ENCODE measurements at regions not wholly inside any gene's neighbourhood (a gene's known extent, or its start where the extent isn't known, plus 50 kb on each side); places are given as distances from the start of the nearest gene placed in this dataset.
"Not testable (repeated sequence)": the region's sequence is repeated elsewhere in the genome, so short reads cannot be mapped to it uniquely, and the experiment has no call there.

DNA sequence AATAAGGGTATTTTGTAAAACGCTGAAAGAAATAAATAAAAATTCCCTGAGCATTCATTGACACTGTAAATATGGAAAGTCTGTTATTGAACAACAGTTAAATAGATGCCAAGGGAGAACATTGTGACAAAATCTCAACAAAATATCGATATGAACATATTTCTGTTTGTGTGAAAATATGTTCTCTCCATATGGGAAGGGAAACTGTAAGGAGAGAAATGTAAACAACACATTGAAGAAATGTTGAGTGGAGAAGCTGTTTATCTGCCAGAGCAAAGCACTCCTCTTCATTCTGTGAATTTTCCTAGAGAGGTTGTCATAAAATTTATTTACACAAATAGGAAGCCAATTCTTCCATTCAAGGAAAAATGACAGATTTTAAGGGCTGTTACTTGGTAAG is 57.1 kb upstream of the EOMES start:
- DNase-seq (ENCODE audit: low read depth) = no peak

DNA sequence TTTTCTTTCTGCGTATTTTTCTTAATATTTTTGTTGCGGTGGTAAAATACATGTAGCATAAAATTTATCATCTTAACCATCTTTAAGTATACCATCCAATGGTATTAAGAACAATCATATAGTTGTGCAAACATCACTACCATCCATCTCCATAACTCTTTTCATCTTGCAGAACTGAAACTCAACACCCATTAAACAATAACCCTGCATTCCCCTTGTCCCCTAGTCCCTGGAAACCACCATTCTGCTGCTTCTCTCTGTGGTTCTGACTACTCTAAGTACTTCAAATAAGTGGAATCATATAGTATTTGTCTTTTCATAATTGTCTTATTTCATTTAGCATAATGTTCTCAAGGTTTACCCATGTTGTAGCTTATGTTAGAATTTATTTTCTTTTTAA is 67.3 kb upstream of the EOMES start:
- DNase-seq (ENCODE audit: low read depth) = no peak

DNA sequence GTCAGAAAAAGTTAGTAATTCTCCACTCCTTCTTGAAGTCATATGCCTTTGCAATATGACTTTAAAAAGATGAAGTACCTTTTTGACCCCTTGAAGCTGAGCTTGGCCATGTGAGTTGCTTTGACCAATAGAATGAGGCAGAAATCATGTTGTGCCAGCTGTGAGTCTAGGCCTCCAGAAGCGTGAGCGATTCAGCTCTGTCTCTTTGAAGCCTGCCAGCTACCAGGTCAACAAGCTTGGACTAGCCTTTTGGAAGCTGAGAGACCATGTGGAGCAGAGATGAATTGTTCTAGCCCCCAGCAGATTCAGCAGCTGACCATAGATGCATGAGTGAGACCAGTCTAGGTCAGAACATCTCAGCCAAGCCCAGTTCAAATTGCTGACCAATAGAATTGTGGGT is 69.8 kb upstream of the EOMES start:
- no peak for DNase-seq (ENCODE audit: low read depth)

DNA sequence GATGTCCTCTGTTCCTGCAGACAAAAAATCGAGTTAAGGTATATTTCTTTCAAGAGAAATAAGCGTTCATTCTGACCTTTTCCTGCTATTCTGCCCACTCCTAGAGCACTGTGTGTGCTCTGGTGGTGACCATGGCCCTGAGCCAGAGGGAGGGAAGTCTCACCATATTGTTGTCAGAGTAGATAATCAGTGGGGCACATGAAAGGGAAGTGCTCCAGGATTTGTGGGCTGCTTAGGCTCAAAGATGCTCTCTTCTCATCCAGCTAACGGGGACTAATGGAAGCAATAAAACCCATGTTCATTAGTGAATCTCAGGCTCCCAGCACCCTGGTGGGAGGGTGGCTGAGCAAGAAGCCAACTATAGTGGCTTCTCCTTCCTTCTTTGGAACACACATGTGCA is 70.7 kb upstream of the EOMES start:
- DNase-seq (ENCODE audit: low read depth) = no peak

DNA sequence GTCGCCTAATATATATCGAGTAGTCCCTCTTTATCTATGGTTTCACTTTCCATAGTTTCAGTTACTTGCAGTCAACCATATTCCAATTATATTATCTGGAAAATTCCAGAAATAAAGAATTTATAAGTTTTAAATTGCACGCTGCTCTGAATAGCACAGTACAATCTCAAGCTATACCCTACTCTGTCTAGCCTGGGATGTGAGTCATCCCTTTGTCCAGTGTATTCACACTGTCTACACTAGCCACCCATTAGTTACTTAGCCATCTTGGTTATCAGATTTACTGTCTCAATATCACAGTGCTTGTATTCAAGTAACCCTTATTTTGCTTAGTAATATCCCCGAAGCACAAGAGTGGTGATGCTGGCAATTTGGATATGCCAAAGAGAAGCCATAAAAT is 72.1 kb upstream of the EOMES start:
- DNase-seq (ENCODE audit: low read depth) = no peak

DNA sequence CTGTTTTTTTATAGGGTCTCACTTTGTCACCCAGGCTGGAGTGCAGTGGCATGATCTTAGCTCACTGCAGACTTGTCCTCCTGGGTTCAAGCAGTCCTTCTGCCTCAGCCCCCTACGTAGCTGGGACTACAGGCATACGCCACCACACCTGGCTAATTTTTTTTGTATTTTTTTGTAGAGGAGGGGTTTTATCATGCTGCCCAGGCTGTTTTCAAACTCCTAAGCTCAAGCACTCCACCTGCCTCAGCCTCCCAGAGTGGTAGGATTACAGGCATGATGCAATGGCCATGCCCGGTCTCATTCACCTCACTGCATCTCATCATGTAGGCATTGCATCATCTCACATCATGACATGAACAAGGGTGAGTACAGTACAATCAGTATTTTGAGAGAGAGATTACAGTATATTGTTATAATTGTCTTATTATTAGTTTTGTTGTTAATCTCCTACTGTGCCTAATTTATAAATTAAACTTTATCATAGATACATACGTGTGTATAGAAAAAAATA is 74.3 kb upstream of the EOMES start:
- no peak for DNase-seq (ENCODE audit: low read depth)

DNA sequence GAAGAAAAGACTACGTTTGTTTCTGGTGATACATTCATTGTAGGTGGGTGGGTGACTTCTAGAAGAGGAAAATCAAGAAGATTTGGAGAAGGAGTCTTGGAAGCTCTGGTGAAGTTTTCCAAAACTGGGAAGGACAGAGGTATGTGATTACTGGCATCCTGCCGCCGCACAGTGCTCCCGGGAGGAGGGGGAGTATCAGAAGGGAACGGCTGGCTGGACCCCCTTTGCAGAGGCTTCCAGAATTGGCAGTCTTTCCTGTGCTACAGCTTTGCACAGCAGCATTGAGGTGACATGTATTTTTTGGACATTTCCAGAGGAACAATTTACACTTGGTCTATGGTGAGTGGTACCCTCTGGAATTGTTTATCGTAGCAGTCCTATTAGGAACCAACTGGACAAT is 75.7 kb upstream of the EOMES start:
- no peak for DNase-seq (ENCODE audit: low read depth)

DNA sequence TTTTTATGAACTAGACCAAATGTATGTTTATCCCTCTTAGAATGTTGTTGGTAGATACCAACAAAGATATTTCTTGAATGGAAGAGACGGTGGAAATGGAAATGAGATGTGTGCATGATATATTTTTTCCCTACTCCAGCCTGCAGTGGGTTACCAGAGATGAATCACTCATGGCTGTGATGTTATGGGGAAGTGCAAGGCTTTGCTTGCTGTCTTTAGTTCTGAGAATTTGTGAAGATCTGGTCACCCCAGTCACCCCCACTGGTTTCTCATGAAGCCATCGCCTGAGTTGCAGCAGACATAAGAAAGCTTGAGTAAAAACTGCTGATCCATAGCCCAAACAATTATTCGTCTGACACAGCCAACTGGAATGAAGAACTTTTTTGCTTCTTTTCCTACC is 78.1 kb upstream of the EOMES start:
- DNase-seq (ENCODE audit: low read depth) = no peak

DNA sequence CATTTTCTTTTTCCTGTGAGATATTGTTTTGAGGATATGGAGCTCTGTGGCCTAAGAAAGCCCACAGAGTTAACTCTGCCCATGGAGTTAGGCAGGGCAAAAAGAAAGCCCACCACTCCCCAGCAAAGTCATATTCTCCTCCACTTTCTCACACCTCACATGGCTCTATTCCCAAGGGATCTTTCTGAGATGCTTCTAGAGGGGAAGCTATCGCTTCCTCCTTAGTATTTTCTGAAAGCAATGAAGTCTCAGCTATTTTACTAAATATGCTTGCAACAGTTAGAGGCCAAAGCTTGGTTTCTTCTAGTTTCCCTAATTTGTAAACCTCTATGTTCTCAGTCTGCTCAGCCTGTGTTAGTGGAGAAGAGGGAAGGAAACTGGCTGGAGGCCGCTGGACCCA is 80.3 kb upstream of the EOMES start:
- no peak for DNase-seq (ENCODE audit: low read depth)

DNA sequence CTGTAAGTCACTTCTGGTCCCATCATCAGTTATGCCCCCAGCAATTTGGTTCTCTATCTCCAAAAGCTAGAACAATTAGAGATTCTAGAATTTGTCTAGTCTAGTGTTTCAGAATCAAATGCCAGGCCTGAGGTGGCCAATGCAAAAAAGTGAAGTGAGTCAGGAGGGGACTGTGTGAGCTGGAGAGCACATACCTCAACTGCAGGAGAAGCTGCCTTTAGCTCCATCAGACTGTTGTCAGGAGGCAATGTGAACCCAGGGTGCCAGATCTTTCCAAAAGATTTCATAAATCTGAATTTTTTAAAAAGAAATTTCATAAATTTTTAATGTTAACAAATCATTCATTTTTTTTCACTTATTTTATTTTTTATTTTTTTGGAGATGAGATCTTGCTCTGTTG is 80.7 kb upstream of the EOMES start:
- no peak for DNase-seq (ENCODE audit: low read depth)

DNA sequence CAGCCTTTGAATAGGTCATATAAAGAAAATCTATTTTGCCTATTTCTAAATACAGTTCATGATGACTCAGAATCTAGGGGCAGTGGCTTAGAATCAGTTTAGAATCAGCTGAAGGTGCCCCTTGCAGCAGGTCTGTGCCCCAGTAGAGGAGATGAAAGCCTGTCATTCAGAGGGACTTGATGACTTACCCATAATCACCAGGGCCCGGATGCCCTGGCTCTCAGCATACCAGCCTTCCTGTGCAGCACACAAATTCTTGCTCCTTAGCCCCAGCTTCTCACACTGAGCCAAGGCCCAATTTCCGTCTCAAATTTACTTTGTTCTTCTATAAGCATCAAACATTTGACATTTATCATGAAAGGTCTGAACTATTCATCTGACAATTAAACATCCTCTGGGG is 83.2 kb upstream of the EOMES start:
- peak; percentile 1 for DNase-seq (ENCODE audit: low read depth)

DNA sequence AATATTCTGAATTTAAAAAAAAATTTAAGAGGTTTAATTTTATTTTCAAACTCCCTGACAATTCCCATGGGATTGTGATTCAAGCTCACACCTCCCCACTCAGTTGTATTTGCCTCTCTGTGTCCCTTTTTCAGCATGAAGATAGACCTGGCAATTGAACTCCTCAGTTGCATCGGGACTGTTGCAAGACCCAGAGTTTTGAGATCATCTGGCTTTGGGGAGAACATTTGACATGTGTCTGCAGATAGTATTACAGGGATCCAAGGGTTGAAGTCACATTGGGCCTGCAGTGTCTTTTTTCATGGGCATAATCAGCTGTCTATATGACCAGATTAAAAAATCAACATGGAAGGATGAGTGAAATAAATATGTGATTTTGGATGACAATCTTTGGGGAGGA is 91.1 kb upstream of the EOMES start:
- no peak for DNase-seq (ENCODE audit: low read depth)

DNA sequence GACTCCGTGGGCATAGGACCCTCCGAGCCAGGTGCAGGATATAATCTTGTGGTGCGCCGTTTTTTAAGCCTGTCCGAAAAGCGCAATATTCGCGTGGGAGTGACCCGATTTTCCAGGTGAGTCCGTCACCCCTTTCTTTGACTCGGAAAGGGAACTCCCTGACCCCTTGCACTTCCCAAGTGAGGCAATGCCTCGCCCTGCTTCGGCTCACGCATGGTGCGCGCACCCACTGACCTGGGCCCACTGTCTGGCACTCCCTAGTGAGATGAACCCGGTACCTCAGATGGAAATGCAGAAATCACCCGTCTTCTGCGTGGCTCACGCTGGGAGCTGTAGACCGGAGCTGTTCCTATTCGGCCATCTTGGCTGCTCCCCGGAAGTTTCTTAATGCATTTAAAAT is 99.5 kb upstream of the EOMES start:
- DNase-seq (ENCODE audit: low read depth) = not testable (repeated sequence)

DNA sequence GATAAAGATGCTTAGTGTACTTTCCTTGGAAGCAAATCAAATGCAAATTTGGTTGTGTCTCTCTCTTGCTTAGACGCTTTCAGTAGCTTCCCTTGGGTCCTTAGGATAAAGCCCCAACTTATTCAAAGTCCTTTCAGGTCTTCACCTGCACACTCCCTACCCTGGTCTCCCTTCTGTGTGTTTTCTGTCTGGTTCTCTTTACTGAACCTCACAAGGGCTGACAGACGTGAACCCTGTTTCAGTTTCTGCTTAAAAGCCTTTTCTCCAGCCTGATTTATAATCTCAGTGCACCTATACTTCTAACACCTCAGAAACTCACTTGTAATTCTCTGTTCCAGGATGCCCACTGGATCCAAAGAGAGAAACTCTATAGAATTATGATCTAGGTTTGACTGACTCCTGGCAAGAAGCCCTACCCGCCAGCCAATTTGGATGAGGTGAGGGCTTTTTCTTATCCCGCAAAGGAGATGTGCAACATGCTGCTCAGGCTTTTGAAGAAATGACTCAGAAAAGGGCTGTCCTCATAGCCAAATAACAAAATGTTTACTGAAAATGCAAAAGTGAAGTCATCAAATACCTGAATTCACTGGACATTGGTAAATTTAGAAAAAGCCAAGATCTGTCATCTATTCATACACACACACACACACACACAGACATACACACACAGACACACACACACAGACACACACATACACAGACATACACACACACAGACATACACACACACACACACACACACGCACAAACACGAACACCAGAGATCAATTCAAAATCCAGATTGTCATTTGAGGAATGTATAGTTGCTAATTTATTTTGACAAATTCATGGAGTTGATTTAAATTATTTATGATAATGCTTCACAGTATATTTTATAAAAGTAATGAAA is 102.4 kb upstream of the EOMES start:
- no peak for DNase-seq (ENCODE audit: low read depth)

DNA sequence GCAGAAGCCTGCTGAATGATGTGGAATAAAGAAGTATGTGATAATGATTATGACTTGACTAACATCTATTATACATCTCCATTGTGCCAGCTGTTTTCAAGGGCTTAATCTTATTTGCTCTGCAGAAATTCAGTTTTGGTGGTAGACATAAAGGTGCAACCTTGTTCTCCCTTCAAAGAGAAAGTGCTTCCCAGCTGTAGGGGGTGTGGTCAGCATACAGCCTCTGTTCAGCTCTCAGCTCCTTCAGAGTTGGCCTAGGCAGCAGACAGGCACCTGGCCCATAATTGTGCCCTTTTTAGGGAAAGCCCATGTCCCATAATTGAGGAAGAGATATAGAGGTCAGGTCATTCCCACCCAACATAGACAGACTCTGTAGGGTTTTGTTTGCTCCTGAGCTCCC is 104.3 kb upstream of the EOMES start:
- no peak for DNase-seq (ENCODE audit: low read depth)

DNA sequence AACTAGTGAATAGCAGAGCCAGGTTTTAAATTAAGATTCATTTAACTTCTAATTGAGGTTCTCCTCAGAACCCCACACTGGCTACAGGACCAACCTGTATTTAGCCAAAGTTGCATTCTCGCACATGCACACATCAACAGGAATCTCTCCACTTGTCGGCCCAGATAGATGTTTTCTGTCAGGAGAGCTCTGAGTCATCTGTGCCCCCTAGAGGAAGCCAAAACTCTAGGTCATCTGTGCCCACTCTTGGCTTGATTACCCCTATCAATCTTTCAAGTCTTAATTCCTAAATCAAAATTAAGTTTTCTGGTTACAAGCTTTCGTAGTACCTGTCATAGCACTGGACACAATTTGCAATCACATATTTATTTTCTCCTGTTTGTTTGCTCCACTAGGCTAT is 104.9 kb upstream of the EOMES start:
- DNase-seq (ENCODE audit: low read depth) = no peak

DNA sequence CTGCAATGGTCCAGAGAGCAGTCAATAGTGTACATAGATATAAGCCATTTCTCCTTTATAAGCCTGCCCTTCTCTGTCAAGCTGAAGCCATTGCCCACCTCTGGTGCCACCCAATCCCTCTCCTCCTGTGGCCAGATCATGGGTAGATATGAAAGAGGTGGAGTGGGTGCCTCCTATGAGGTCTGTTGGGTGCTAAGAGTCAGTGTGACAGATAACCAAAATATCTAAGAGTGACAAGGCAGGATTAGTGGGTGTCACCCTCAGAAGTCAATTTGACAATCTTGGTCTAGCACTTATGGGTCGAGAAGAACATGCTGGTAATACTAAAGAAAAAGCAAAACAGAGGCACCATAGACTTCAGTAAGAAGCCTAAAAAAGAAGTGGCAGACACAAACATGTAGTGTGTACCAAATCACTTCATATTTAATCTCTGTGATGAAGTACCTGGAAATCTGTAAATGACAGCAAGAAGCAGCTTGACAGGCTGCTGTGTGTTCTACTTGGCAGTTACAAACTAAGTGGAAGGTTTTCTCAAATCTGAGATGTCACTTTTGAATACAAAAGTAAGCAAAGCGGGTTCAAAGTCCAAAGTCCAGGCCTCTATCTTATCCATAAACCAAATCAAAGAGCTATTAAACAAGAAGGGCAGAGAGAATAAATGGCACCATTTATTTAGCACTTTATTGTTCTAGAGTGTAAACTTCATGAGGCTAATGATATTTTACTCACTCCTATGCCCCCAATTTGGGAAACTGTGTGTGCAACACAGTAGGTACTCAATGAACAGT is 118.9 kb upstream of the EOMES start:
- DNase-seq (ENCODE audit: low read depth) = no peak

DNA sequence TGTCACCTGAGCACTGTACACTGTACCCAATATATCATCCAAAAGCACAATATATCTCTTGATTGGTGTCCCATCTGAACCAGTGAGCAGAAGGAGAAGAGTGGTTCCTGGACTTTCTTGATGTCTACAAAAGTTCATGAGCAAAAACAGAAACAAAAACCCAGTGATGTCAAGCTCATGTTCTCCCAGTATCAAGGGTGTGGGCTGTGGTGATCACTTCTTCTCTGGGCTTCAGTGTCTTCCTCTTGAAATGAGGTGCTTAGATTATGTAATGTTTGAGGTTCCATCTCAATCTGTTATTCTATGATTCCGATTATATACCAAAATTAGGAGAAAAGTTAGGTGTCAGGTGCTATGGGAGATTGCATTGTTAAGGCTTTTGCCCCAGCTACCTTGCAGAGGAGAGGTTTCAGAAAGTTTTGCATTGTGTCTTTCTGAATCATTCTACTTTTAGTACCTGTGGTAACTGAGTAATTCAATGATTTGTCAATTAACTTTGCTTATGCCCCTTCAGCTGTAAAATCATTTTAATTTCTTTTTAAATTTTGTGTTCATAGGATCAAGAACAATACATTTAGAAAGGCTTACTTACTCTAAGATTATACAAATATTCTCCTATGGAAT is 122.0 kb upstream of the EOMES start:
- no peak for DNase-seq (ENCODE audit: low read depth)

DNA sequence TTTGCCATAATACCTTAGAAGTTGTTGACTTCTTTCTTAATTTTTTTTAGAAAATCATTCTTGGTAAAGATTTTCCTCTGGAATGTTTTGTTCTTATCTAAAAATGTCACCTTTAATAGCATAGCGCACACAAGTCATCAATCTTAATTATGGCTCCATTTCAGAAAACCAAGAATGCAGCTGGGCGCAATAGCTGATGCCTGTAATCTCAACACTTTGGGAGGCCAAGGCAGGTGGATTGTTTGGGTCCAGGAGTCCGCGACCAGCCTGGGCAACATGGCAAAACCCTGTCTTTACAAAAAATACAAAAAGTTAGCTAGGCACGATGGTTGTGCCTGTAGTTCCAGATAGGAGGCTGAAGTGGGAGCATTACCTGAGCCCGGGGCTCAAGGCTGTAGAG is 125.6 kb upstream of the EOMES start:
- no peak for DNase-seq (ENCODE audit: low read depth)

DNA sequence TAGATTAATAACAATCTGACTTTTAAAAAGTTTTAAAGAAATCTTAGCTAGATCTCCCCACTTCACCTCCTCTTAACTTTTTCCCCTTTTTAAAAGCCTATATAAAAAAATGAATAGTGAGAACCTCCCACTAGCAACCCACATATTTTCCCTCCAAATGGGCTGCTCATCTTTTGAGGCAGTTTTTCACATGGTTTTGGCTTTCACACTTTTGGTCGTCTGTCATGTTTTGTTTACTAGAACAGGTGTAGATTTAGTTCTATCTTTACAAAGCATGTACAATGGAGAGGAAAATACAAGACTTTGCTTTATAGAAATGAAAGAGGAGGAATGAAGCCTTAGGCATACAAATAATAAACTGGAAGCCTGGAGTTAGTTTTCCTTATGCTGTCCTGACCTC is 126.7 kb upstream of the EOMES start:
- DNase-seq (ENCODE audit: low read depth) = no peak

DNA sequence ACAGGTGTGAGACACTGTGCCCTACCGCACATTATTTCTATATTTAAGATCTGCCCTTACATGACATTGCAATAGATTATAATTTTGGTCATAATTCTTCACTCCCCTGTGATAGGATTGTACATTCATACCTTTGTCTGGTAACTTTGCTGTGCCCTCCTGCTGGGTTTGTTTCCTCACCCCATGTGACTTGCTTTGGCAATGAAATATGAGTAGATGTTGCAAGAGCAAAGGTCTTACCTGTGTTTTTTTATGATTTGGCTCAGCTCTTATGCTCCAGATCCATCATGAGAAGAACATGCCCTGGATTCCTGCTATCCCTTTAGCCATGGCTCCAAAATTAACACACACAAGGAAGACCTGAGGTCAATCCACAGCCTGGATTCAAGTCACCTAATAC is 137.7 kb upstream of the EOMES start:
- DNase-seq (ENCODE audit: low read depth) = no peak

DNA sequence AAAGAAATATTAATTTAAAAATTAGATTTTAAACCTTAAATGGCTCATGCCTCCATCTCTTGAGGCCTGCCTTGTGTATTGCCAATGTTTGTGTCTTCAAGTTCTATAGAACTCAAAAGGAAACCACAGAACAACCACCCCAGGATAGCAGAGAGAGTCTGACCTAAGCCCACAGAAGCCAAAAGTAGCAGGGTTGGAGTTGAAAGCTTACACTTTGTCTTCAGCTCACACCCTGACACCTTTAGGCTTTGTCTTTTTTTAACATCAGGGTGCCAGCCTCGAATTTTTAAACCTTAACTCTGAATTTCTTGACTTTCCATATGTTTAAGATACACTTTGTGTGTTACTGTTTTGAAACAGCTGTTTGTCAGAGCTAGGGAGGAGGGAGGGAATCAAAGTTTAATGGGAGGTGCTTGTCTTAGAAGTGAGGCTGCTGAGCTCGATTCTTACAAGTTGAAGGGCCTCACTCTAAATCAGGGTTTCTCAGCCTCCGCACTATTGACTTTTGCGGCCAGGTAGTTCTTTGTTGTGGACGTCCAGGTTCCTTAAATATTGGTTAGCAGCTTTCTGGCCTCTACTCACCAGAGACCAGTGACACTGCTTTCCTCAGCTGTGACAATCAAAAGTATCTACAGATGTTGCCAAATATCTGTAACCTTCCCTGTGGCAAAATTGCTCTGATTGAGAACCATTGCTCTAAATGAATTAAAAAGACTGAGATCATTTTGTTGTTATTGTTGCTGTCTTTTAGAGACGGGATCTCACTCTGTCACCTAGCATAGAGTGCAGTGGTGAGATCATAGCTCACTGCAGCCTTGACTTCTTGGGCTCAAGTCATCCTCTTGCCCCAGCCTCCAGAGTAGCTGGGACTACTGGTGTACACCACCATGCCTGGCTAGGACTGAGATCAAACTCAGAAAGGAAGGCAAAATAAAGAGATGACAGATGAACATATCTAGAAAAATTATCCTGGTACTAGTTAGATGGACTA is 139.2 kb upstream of the EOMES start:
- DNase-seq (ENCODE audit: low read depth) = no peak
